Suprapubic skin (tissue), 3 donors: ENCODE measurements at regions not wholly inside any gene's neighbourhood (a gene's known extent, or its start where the extent isn't known, plus 50 kb on each side); places are given as distances from the start of the nearest gene placed in this dataset.

ENCODE experiments used
- EP300 ChIP-seq: sonication (generic); formaldehyde crosslinking; IDR thresholded peaks from one replicate; pipeline ENCODE4 v1.6.1; 2017; ENCODE audit warnings: antibody characterized with exemption
- POLR2A ChIP-seq, 2 donors: fragments of 450-650 bp; IDR thresholded peaks; one replicate each; pipeline ENCODE4 v1.6.1; 2017; ENCODE audit warnings: antibody characterized with exemption in 2 of 2, mild to moderate bottlenecking in 2 of 2, moderate library complexity in 2 of 2
- TF ChIP-seq, protein P1 (sequence below), 2 donors: fragments of 200-600 bp in 1 of 2; fragments of 450-650 bp in 1 of 2; sonication (generic) in 1 of 2; IDR thresholded peaks; one replicate each; pipeline ENCODE4 v1.5.1; 2016 to 2019; ENCODE audit warnings: antibody characterized with exemption in 2 of 2, mild to moderate bottlenecking in 1 of 2, moderate library complexity in 1 of 2

DNA sequence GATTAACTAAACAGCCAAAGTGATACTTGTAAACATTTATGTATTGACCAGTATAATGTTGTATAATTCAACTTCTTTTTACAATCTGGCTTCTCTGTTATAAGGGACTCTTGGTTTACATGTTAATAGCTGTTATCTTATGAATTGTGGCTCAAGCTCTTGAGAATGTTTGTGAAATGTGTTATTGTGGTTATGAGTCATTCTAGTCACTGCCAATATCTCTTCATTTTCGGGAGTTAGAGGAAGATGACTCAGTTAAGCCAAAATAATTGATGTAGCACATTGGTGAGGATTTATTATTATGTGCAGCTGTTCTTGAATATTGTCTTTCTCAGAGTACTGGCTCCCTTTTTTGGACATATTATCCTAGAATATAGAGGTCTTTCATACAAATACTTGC, 655.2 kb upstream of the RIOK2 start:
- TF ChIP-seq, protein P1, sequence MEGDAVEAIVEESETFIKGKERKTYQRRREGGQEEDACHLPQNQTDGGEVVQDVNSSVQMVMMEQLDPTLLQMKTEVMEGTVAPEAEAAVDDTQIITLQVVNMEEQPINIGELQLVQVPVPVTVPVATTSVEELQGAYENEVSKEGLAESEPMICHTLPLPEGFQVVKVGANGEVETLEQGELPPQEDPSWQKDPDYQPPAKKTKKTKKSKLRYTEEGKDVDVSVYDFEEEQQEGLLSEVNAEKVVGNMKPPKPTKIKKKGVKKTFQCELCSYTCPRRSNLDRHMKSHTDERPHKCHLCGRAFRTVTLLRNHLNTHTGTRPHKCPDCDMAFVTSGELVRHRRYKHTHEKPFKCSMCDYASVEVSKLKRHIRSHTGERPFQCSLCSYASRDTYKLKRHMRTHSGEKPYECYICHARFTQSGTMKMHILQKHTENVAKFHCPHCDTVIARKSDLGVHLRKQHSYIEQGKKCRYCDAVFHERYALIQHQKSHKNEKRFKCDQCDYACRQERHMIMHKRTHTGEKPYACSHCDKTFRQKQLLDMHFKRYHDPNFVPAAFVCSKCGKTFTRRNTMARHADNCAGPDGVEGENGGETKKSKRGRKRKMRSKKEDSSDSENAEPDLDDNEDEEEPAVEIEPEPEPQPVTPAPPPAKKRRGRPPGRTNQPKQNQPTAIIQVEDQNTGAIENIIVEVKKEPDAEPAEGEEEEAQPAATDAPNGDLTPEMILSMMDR (IDR thresholded peaks at IDR 0.05), result no peak
- TF ChIP-seq EP300 (no peak), POLR2A (IDR thresholded peaks at IDR 0.05) (no peak)
